HEK293 (cell line): ENCODE measurements at regions not wholly inside any gene's neighbourhood (a gene's known extent, or its start where the extent isn't known, plus 50 kb on each side); places are given as distances from the start of the nearest gene placed in this dataset.

Experiments used
- CTCF ChIA-PET: fragments of 350-600 bp; formaldehyde crosslinking; extraction: SDS; loops from one replicate; lab custom pipeline; 2021; ENCODE audit warnings: antibody characterized with exemption; lab: Yijun Ruan, JAX
- POLR2A ChIA-PET: fragments of 300-600 bp; formaldehyde crosslinking; extraction: SDS; loops from one replicate; lab custom pipeline; 2020; ENCODE audit warnings: antibody characterized with exemption, inconsistent platforms; lab: Yijun Ruan, JAX
- H3K27ac ChIP-seq: fragments of 200-500 bp; sonication (Bioruptor generic); 2 replicates; pipeline ENCODE4 v1.5.1; 2014; ENCODE audit warnings: low read depth, low read length, control low read depth, inconsistent platforms; ENCODE audit errors: extremely low read depth
- H3K36me3 ChIP-seq, 2 experiments: fragments of 200-500 bp in 1 of 2; sonication (Bioruptor generic) in 1 of 2; 1 replicate in 1 of 2; 2 replicates in 1 of 2; pipeline ENCODE4 v1.5.1; 2014 to 2017; ENCODE audit warnings: inconsistent platforms in 2 of 2, low read length in 2 of 2; ENCODE audit not compliant: control insufficient read depth in 2 of 2, insufficient read depth in 1 of 2
- H3K4me1 ChIP-seq: fragments of 200-500 bp; sonication (Bioruptor generic); 2 replicates; pipeline ENCODE4 v1.5.1; 2014; ENCODE audit warnings: mild to moderate bottlenecking, low read length, inconsistent platforms; ENCODE audit not compliant: control insufficient read depth, insufficient read depth
- H3K4me3 ChIP-seq: 2 replicates; pipeline ENCODE4 v1.5.1; 2011; ENCODE audit warnings: low read depth, mild to moderate bottlenecking, control low read depth, low read length, moderate library complexity
- H3K9me3 ChIP-seq: fragments of 200-500 bp; sonication (Bioruptor generic); 2 replicates; pipeline ENCODE4 v1.5.1; 2014; ENCODE audit warnings: low read depth, low read length, inconsistent platforms; ENCODE audit not compliant: control insufficient read depth, insufficient read depth
- BCL11B ChIP-seq: fragments of 450-650 bp; formaldehyde crosslinking; IDR thresholded peaks from 2 replicates; pipeline ENCODE4 v1.5.1; 2016; ENCODE audit warnings: low read depth, missing biosample characterization, missing genetic modification characterization
- GLI4 ChIP-seq: fragments of 450-650 bp; formaldehyde crosslinking; IDR thresholded peaks from 2 replicates; pipeline ENCODE4 v1.5.1; 2016; ENCODE audit warnings: missing biosample characterization, missing genetic modification characterization
- SETDB1 ChIP-seq: IDR thresholded peaks from one replicate; pipeline ENCODE4 v1.6.1; 2017; ENCODE audit warnings: mild to moderate bottlenecking, low read length, moderate library complexity, mixed read lengths; ENCODE audit not compliant: insufficient read length
- SP3 ChIP-seq: fragments of 450-650 bp; formaldehyde crosslinking; IDR thresholded peaks from 2 replicates; pipeline ENCODE4 v1.5.1; 2016; ENCODE audit warnings: missing biosample characterization, missing genetic modification characterization
- SP7 ChIP-seq: fragments of 450-650 bp; formaldehyde crosslinking; IDR thresholded peaks from 2 replicates; pipeline ENCODE4 v1.5.1; 2016; ENCODE audit warnings: missing biosample characterization, missing genetic modification characterization
- YY2 ChIP-seq: fragments of 450-650 bp; formaldehyde crosslinking; IDR thresholded peaks from 2 replicates; pipeline ENCODE4 v1.5.1; 2016; ENCODE audit warnings: missing biosample characterization, missing genetic modification characterization
- ZBTB8A ChIP-seq: fragments of 450-650 bp; formaldehyde crosslinking; IDR thresholded peaks from 2 replicates; pipeline ENCODE4 v1.5.1; 2016; ENCODE audit warnings: missing biosample characterization, missing genetic modification characterization
- ZFP3 ChIP-seq: fragments of 450-650 bp; formaldehyde crosslinking; IDR thresholded peaks from 2 replicates; pipeline ENCODE4 v1.5.1; 2016; ENCODE audit warnings: low read depth, missing biosample characterization, missing genetic modification characterization
- ZNF138 ChIP-seq: fragments of 450-650 bp; formaldehyde crosslinking; IDR thresholded peaks from 2 replicates; pipeline ENCODE4 v1.5.1; 2016; ENCODE audit warnings: missing biosample characterization, missing genetic modification characterization, borderline replicate concordance
- ZNF157 ChIP-seq: fragments of 450-650 bp; formaldehyde crosslinking; IDR thresholded peaks from 2 replicates; pipeline ENCODE4 v1.5.1; 2016; ENCODE audit warnings: missing biosample characterization, missing genetic modification characterization
- ZNF184 ChIP-seq: fragments of 450-650 bp; IDR thresholded peaks from 2 replicates; pipeline ENCODE4 v1.5.1; 2018; ENCODE audit warnings: missing biosample characterization, mild to moderate bottlenecking, missing genetic modification characterization
- ZNF211 ChIP-seq: fragments of 450-650 bp; formaldehyde crosslinking; IDR thresholded peaks from 2 replicates; pipeline ENCODE4 v1.5.1; 2016; ENCODE audit warnings: low read depth, missing biosample characterization, missing genetic modification characterization
- ZNF266 ChIP-seq: fragments of 450-650 bp; formaldehyde crosslinking; IDR thresholded peaks from 2 replicates; pipeline ENCODE4 v1.5.1; 2016; ENCODE audit warnings: missing biosample characterization, missing genetic modification characterization, low read depth
- ZNF404 ChIP-seq: fragments of 450-650 bp; formaldehyde crosslinking; IDR thresholded peaks from 2 replicates; pipeline ENCODE4 v1.5.1; 2017; ENCODE audit warnings: missing biosample characterization, missing genetic modification characterization
- ZNF416 ChIP-seq: fragments of 450-650 bp; formaldehyde crosslinking; IDR thresholded peaks from 2 replicates; pipeline ENCODE4 v1.5.1; 2016; ENCODE audit warnings: missing biosample characterization, missing genetic modification characterization
- ZNF423 ChIP-seq: fragments of 450-650 bp; formaldehyde crosslinking; IDR thresholded peaks from 2 replicates; pipeline ENCODE4 v1.5.1; 2016; ENCODE audit warnings: missing biosample characterization, missing genetic modification characterization
- ZNF48 ChIP-seq: fragments of 450-650 bp; formaldehyde crosslinking; IDR thresholded peaks from 2 replicates; pipeline ENCODE4 v1.5.1; 2016; ENCODE audit warnings: missing biosample characterization, missing genetic modification characterization
- ZNF510 ChIP-seq: fragments of 450-650 bp; formaldehyde crosslinking; IDR thresholded peaks from 2 replicates; pipeline ENCODE4 v1.5.1; 2018; ENCODE audit warnings: mild to moderate bottlenecking, missing genetic modification characterization, missing biosample characterization; ENCODE audit not compliant: insufficient replicate concordance
- ZNF596 ChIP-seq: fragments of 450-650 bp; IDR thresholded peaks from 2 replicates; pipeline ENCODE4 v1.5.0; 2018; ENCODE audit warnings: missing biosample characterization, mild to moderate bottlenecking, missing genetic modification characterization, moderate library complexity
- ZNF623 ChIP-seq: fragments of 450-650 bp; formaldehyde crosslinking; IDR thresholded peaks from 2 replicates; pipeline ENCODE4 v1.5.1; 2016; ENCODE audit warnings: missing biosample characterization, missing genetic modification characterization
- ZNF624 ChIP-seq: fragments of 450-650 bp; formaldehyde crosslinking; IDR thresholded peaks from 2 replicates; pipeline ENCODE4 v1.5.1; 2017; ENCODE audit warnings: missing biosample characterization, missing genetic modification characterization
- ZNF629 ChIP-seq: fragments of 450-650 bp; formaldehyde crosslinking; IDR thresholded peaks from 2 replicates; pipeline ENCODE4 v1.5.1; 2017; ENCODE audit warnings: missing biosample characterization, missing genetic modification characterization
- ZNF658 ChIP-seq: fragments of 450-650 bp; formaldehyde crosslinking; IDR thresholded peaks from 2 replicates; pipeline ENCODE4; 2016; ENCODE audit warnings: missing biosample characterization, missing genetic modification characterization
- ZNF747 ChIP-seq: fragments of 450-650 bp; formaldehyde crosslinking; IDR thresholded peaks from 2 replicates; pipeline ENCODE4 v1.5.1; 2016; ENCODE audit warnings: missing biosample characterization, missing genetic modification characterization
- TF ChIP-seq, protein P1 (sequence below): fragments of 450-650 bp; formaldehyde crosslinking; IDR thresholded peaks from 2 replicates; pipeline ENCODE4 v1.5.1; 2016; ENCODE audit warnings: missing biosample characterization, missing genetic modification characterization
- TF ChIP-seq, protein P2 (sequence below): fragments of 450-650 bp; formaldehyde crosslinking; IDR thresholded peaks from 2 replicates; pipeline ENCODE4 v1.5.1; 2017; ENCODE audit warnings: missing biosample characterization, mild to moderate bottlenecking, missing genetic modification characterization, moderate library complexity
- TF ChIP-seq, protein P3 (sequence below): fragments of 450-650 bp; formaldehyde crosslinking; IDR thresholded peaks from 2 replicates; pipeline ENCODE4 v1.5.1; 2017; ENCODE audit warnings: missing biosample characterization, missing genetic modification characterization

DNA sequence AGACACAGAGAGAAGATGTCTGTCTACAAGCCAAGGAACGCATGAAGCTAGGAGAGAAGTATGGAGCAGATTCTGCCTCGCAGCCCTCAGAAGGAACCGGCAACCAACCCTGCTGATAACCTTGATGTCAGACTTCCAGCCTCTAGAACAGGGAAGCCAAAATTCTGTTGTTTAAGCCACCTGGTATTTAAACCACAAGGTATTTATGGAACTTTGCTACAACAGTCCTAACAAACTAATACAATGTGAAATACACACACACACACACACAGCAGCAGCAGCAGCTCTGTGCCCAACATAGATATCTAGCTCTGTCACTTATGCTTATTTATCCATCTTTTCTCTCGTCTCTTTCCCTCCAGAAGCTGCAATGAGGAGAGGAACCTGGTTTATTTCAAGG is 400.0 kb downstream of the ETS1 start:
- ChIA-PET CTCF (interaction anchor here (1.0 kb wide), 1 partner anchor 30 kb away, joined by 3 read pairs; no protein-coding TSS in a partner anchor), POLR2A (no interaction called here)
- H3K27ac ChIP-seq = no peak overlapping the region
- H3K9me3 ChIP-seq = no peaks in the 10 kb centered on the region
- H3K4me3 ChIP-seq = no peak overlapping the region
- H3K4me1 ChIP-seq = no peaks in the 10 kb centered on the region
- TF ChIP-seq ZNF404 (tag by site-specific recombination) = no peak
- no peak for TF ChIP-seq ZFP3
- TF ChIP-seq YY2 (tag by site-specific recombination) = no peak
- TF ChIP-seq ZNF48 = no peak
- TF ChIP-seq ZBTB8A (tag by site-specific recombination) = no peak
- no peak for TF ChIP-seq ZNF658 (tag by site-specific recombination)
- TF ChIP-seq ZNF629 (tag by site-specific recombination) = no peak
- no peak for TF ChIP-seq ZNF211 (tag by site-specific recombination)
- no peak for TF ChIP-seq ZNF596
- TF ChIP-seq BCL11B (tag by site-specific recombination) = no peak
- TF ChIP-seq ZNF510 (tag by site-specific recombination) = no peak
- H3K36me3 ChIP-seq = no peaks in the 10 kb centered on the region

DNA sequence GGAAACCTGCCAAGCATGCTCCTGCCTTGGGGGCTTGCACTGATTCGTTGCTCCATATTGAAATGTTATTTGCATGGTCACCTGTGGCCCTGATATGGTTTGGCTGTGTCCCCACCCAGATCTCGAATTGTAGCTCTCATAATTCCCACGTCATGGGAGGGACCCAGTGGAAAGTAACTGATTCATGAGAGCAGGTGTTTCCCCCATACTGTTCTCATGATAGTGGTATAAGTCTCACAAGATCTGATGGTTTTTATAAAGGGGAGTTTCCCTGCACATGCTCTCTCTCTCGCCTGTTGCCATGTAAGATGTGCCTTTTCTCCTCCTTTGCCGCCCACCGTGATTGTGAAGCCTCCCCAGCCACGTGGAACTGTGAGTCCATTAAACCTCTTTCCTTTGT is 402.4 kb downstream of the ETS1 start:
- TF ChIP-seq ZNF658 (tag by site-specific recombination) (no peak), ZNF747 (no peak), ZNF157 (tag by site-specific recombination) (no peak), ZNF423 (no peak), SETDB1 (no peak), ZNF416 (tag by site-specific recombination) (no peak), ZNF623 (tag by site-specific recombination) (no peak), ZNF624 (no peak), ZNF184 (tag by site-specific recombination) (no peak), SP7 (tag by site-specific recombination) (no peak), SP3 (tag by site-specific recombination) (no peak), GLI4 (no peak), ZNF138 (tag by site-specific recombination) (no peak), ZNF266 (tag by site-specific recombination) (no peak)
- TF ChIP-seq, protein P1, sequence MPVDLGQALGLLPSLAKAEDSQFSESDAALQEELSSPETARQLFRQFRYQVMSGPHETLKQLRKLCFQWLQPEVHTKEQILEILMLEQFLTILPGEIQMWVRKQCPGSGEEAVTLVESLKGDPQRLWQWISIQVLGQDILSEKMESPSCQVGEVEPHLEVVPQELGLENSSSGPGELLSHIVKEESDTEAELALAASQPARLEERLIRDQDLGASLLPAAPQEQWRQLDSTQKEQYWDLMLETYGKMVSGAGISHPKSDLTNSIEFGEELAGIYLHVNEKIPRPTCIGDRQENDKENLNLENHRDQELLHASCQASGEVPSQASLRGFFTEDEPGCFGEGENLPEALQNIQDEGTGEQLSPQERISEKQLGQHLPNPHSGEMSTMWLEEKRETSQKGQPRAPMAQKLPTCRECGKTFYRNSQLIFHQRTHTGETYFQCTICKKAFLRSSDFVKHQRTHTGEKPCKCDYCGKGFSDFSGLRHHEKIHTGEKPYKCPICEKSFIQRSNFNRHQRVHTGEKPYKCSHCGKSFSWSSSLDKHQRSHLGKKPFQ (tag by site-specific recombination) = no peak
- TF ChIP-seq, protein P2, sequence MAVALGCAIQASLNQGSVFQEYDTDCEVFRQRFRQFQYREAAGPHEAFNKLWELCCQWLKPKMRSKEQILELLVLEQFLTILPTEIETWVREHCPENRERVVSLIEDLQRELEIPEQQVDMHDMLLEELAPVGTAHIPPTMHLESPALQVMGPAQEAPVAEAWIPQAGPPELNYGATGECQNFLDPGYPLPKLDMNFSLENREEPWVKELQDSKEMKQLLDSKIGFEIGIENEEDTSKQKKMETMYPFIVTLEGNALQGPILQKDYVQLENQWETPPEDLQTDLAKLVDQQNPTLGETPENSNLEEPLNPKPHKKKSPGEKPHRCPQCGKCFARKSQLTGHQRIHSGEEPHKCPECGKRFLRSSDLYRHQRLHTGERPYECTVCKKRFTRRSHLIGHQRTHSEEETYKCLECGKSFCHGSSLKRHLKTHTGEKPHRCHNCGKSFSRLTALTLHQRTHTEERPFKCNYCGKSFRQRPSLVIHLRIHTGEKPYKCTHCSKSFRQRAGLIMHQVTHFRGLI (tag by site-specific recombination) = no peak
- TF ChIP-seq, protein P3, sequence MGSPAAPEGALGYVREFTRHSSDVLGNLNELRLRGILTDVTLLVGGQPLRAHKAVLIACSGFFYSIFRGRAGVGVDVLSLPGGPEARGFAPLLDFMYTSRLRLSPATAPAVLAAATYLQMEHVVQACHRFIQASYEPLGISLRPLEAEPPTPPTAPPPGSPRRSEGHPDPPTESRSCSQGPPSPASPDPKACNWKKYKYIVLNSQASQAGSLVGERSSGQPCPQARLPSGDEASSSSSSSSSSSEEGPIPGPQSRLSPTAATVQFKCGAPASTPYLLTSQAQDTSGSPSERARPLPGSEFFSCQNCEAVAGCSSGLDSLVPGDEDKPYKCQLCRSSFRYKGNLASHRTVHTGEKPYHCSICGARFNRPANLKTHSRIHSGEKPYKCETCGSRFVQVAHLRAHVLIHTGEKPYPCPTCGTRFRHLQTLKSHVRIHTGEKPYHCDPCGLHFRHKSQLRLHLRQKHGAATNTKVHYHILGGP = no peak
- POLR2A ChIA-PET = no interaction called here
- H3K27ac ChIP-seq = no peak overlapping the region
- CTCF ChIA-PET = no interaction called here
- H3K9me3 ChIP-seq = no peaks in the 10 kb centered on the region
- no peak overlapping the region for H3K4me3 ChIP-seq
- H3K36me3 ChIP-seq = no peaks in the 10 kb centered on the region
- no peaks in the 10 kb centered on the region for H3K4me1 ChIP-seq
